ENCODE measurements at regions not wholly inside any gene's neighbourhood (a gene's known extent, or its start where the extent isn't known, plus 50 kb on each side); places are given as distances from the start of the nearest gene placed in this dataset.

DNA sequence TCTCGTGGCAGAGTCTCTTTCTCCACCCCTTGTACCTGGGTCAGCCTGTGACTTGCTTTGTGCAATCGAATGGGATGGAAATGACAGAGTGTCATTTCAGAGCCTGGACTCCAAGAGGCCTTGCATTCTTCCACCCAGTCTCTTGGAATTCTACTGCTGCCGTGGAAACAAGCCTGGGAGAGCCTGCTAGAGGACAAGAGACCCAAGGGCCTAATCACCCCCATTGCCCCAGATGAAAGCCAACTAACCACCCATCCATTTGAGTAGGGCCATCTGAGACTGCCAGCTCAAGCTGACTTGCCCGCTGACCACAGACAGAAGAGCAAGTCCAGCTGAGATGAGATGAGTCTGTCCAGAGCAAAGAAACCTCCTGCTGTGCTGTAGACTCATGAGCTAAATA is 201.6 kb downstream of the PTPRU start:
- TF ChIP-seq POLR2A (IDR thresholded peaks at IDR 0.05) = no peak
- TF ChIP-seq CTCF (IDR thresholded peaks at IDR 0.05) = no peak
